Karpas-422 (cell line): ENCODE measurements at regions not wholly inside any gene's neighbourhood (a gene's known extent, or its start where the extent isn't known, plus 50 kb on each side); places are given as distances from the start of the nearest gene placed in this dataset.

Experiments used
- DNase-seq: peaks from one replicate; pipeline ENCODE4 v3.0.0-alpha.2; 2015
- H2AFZ ChIP-seq: fragments of 200-600 bp; sonication (generic); 2 replicates; pipeline ENCODE4 v1.6.1; 2014; ENCODE audit warnings: antibody characterized with exemption, low read length, mixed read lengths
- H3K27ac ChIP-seq: fragments of 200-600 bp; sonication (generic); 2 replicates; pipeline ENCODE4 v1.5.1; 2014; ENCODE audit warnings: mild to moderate bottlenecking, low read length, moderate library complexity
- H3K27me3 ChIP-seq: fragments of 200-600 bp; sonication (generic); 2 replicates; pipeline ENCODE4 v1.6.1; 2014; ENCODE audit warnings: low read length, mixed read lengths
- H3K36me3 ChIP-seq: fragments of 200-600 bp; sonication (generic); 2 replicates; pipeline ENCODE4 v1.6.1; 2014; ENCODE audit warnings: low read length, mixed read lengths; ENCODE audit not compliant: insufficient read depth
- H3K4me1 ChIP-seq: fragments of 200-600 bp; sonication (generic); 2 replicates; pipeline ENCODE4 v1.6.1; 2014; ENCODE audit warnings: mild to moderate bottlenecking, low read length, mixed read lengths
- H3K4me2 ChIP-seq: fragments of 200-600 bp; sonication (generic); 2 replicates; pipeline ENCODE4 v1.6.1; 2014; ENCODE audit warnings: low read length, low read depth, mild to moderate bottlenecking; ENCODE audit not compliant: poor library complexity, severe bottlenecking
- H3K4me3 ChIP-seq: fragments of 200-600 bp; sonication (generic); 2 replicates; pipeline ENCODE4 v1.5.1; 2014; ENCODE audit warnings: mild to moderate bottlenecking, antibody characterized with exemption, low read length, mixed read lengths
- H3K79me2 ChIP-seq: fragments of 200-600 bp; sonication (generic); 2 replicates; pipeline ENCODE4 v1.6.1; 2014; ENCODE audit warnings: mild to moderate bottlenecking, low read length, mixed read lengths
- H3K9ac ChIP-seq: fragments of 200-600 bp; sonication (generic); 2 replicates; pipeline ENCODE4 v1.6.0; 2014; ENCODE audit warnings: low read length
- H3K9me2 ChIP-seq: fragments of 200-600 bp; sonication (generic), shearing (Covaris generic); replicated peaks from 2 replicates; pipeline ENCODE4 v1.6.0; 2014; ENCODE audit warnings: mild to moderate bottlenecking, low read length, moderate library complexity; ENCODE audit not compliant: insufficient read depth
- H3K9me3 ChIP-seq: fragments of 300-700, 200-600 bp; sonication (generic); 2 replicates; pipeline ENCODE4 v1.6.1; 2014; ENCODE audit warnings: low read length, mixed read lengths
- H4K20me1 ChIP-seq: fragments of 200-600 bp; sonication (generic); 2 replicates; pipeline ENCODE4 v1.6.1; 2014; ENCODE audit warnings: mild to moderate bottlenecking, antibody characterized with exemption, low read length, low read depth; ENCODE audit not compliant: insufficient read depth

DNA sequence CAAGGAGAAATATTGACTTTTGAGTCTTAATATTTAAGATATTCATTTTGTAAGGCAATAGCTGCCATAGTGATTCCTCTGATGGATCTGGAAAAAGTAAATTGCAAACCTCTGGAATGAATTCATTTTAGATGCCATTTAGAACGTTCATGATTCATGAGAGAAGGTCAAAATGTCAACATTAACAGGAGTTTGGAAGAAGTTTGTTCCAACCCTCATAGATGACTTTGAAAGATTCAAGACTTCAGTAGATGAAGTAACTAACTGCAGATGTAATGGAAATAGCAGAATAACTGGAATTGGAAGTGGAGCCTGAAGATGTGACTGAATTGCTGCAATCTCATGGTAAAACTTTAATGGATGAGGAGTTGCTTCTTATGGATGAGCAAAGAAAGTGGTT is 100.9 kb upstream of the CCN2 start:
- Histone ChIP-seq H3K4me3 (no peak overlapping the region), H3K27me3 (no peaks in the 10 kb centered on the region), H3K36me3 (no peaks in the 10 kb centered on the region), H3K4me1 (no peaks in the 10 kb centered on the region), H3K9me3 (no peaks in the 10 kb centered on the region), H3K27ac (no peak overlapping the region), H3K79me2 (no peaks in the 10 kb centered on the region), H2AFZ (no peak overlapping the region), H3K9ac (no peak overlapping the region), H4K20me1 (no peaks in the 10 kb centered on the region), H3K9me2 (no peaks in the 10 kb centered on the region), H3K4me2 (no peak overlapping the region)
- DNase-seq: no peak

- no peak overlapping the region for H2AFZ ChIP-seq
- no peak for DNase-seq
- no peaks in the 10 kb centered on the region for H3K27me3 ChIP-seq
- H3K4me1 ChIP-seq: no peaks in the 10 kb centered on the region
- no peak overlapping the region for H3K4me2 ChIP-seq
- H3K9me3 ChIP-seq: no peaks in the 10 kb centered on the region
- no peak overlapping the region for H3K9ac ChIP-seq
- no peaks in the 10 kb centered on the region for H3K9me2 ChIP-seq
- no peaks in the 10 kb centered on the region for H3K36me3 ChIP-seq
- H4K20me1 ChIP-seq: no peaks in the 10 kb centered on the region
- H3K79me2 ChIP-seq: no peaks in the 10 kb centered on the region
- H3K27ac ChIP-seq: no peak overlapping the region
- H3K4me3 ChIP-seq: no peak overlapping the region
These were observed 94.7 kb upstream of the CCN2 start for GRCh38 chr6:132045877-132046276.

DNA sequence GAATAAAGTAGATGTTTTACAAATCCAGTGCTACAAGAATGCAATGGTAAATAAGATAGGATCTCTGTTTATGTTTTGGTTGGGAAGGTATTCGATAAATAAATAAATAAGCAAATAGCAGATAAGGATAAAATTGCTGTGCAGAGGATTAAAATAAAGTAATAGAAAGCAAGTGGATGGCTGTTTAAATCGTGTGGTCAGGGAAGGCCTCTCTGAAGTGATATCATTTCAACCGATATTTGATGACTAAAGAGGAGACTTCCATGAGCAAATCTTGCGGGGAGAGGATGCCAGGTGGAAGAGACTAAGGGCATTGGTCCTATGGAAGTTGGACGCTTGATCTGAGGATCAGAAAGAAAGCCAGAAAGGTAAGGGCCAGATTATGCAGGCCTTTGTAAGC is 92.0 kb upstream of the CCN2 start:
- Histone ChIP-seq H3K9me3 (no peaks in the 10 kb centered on the region), H3K27me3 (no peaks in the 10 kb centered on the region), H2AFZ (no peak overlapping the region), H4K20me1 (no peaks in the 10 kb centered on the region), H3K27ac (no peak overlapping the region), H3K4me2 (no peak overlapping the region), H3K36me3 (no peaks in the 10 kb centered on the region), H3K9ac (no peak overlapping the region), H3K79me2 (no peaks in the 10 kb centered on the region), H3K9me2 (no peaks in the 10 kb centered on the region), H3K4me1 (no peaks in the 10 kb centered on the region), H3K4me3 (no peak overlapping the region)
- no peak for DNase-seq

DNA sequence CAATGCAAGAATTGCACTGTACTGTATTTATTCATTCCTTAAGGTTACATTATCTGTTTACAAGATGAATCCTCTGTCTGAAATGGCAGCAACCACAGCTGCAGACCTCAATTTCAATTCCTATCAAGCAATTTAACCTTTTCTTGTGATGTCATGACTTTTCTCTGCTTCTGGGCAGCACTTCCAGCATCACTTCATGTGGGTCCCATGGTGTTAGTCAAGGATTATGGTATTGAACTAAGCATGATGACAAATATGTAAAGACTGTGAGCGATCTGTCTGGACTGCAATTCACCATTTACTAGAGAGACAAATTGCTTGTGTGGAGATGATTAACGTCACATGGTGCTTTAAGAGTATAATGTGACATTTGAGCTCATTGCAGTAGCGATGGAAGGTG is 90.5 kb upstream of the CCN2 start:
- Histone ChIP-seq H3K4me1 (no peaks in the 10 kb centered on the region), H4K20me1 (no peaks in the 10 kb centered on the region), H3K9me3 (no peaks in the 10 kb centered on the region), H2AFZ (no peak overlapping the region), H3K9me2 (no peaks in the 10 kb centered on the region), H3K4me3 (no peak overlapping the region), H3K79me2 (no peaks in the 10 kb centered on the region), H3K36me3 (no peaks in the 10 kb centered on the region), H3K27me3 (no peaks in the 10 kb centered on the region), H3K27ac (no peak overlapping the region), H3K4me2 (no peak overlapping the region), H3K9ac (no peak overlapping the region)
- DNase-seq: no peak

DNA sequence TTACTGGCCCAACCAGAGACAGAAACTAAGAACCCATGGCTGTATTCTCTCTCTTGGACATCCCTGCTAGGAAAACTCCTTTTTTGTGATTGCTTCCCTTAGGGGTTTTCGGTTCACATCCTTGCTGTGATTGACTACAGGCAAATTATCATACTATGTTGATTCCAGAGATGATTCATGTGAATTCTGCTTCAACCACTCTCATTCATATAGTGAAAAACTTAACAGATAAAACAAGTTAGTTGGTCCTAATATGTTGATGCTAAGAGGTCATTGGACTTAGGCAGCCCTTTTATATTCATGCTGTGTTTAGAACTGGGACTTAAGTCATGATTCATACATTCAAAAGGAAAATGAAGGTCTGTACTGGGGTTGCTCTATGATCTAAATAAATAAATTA is 76.9 kb upstream of the CCN2 start:
- no peaks in the 10 kb centered on the region for H4K20me1 ChIP-seq
- no peaks in the 10 kb centered on the region for H3K9me2 ChIP-seq
- H3K4me2 ChIP-seq: no peak overlapping the region
- H3K27ac ChIP-seq: no peak overlapping the region
- H3K4me3 ChIP-seq: no peak overlapping the region
- no peak overlapping the region for H2AFZ ChIP-seq
- H3K9ac ChIP-seq: no peak overlapping the region
- no peaks in the 10 kb centered on the region for H3K9me3 ChIP-seq
- H3K79me2 ChIP-seq: no peaks in the 10 kb centered on the region
- H3K27me3 ChIP-seq: 0 out of 2 replicates have a peak, but pooled peaks cover 3% of the 10 kb centered on the region
- DNase-seq: no peak
- H3K36me3 ChIP-seq: no peaks in the 10 kb centered on the region
- no peaks in the 10 kb centered on the region for H3K4me1 ChIP-seq

DNA sequence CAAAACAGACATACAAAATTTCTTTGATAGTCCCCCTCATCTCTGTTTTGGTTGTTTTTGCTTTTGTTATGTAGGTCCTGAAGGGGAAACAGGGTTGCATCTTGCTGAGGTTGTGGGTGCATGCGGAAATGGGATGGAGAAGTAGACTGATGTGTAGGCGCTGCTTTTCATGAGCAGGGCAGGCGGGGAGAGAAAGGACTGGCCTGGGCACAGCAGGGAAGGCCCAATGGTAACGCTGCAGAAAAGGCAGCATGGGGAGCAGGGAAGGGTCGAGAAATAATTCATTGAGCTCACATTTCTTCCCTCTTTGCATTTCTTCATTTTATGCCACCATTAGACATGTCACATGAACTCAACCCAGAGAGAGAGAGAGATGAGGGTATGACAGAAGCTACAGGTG is 74.3 kb upstream of the CCN2 start:
- no peaks in the 10 kb centered on the region for H3K4me1 ChIP-seq
- 0 out of 2 replicates have a peak, but pooled peaks cover 3% of the 10 kb centered on the region for H3K27me3 ChIP-seq
- no peak overlapping the region for H3K4me3 ChIP-seq
- no peak overlapping the region for H3K27ac ChIP-seq
- no peaks in the 10 kb centered on the region for H3K9me2 ChIP-seq
- DNase-seq: no peak
- no peaks in the 10 kb centered on the region for H4K20me1 ChIP-seq
- H3K79me2 ChIP-seq: no peaks in the 10 kb centered on the region
- H3K9me3 ChIP-seq: no peaks in the 10 kb centered on the region
- H2AFZ ChIP-seq: no peak overlapping the region
- H3K4me2 ChIP-seq: no peak overlapping the region
- no peak overlapping the region for H3K9ac ChIP-seq
- H3K36me3 ChIP-seq: no peaks in the 10 kb centered on the region

DNA sequence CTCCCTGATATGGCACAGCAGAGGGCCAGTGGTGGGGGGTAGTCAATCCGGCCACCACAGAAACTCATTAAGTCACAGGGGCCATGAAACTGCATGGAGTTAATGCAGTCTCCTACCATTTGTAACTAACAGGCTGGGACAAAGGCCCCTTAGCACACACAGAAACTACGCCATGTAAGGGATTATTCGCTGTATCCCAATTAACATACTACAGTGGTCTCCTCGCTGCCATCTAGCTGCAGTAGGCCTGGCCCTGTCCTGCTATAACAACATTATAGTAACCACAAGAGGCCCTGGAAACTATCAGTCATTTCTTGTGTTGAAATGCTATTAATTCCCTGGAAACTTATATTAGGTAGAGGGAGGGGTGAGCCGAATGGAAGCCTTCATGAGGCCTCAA is 72.3 kb upstream of the CCN2 start:
- Histone ChIP-seq H3K9me3 (no peaks in the 10 kb centered on the region), H3K79me2 (no peaks in the 10 kb centered on the region), H3K9ac (no peak overlapping the region), H2AFZ (no peak overlapping the region), H3K9me2 (no peaks in the 10 kb centered on the region), H3K27me3 (no peaks in the 10 kb centered on the region), H3K36me3 (no peaks in the 10 kb centered on the region), H3K4me1 (no peaks in the 10 kb centered on the region), H4K20me1 (no peaks in the 10 kb centered on the region), H3K27ac (no peak overlapping the region), H3K4me3 (no peak overlapping the region), H3K4me2 (no peak overlapping the region)
- DNase-seq: no peak

- Histone ChIP-seq H3K9ac (no peak overlapping the region), H2AFZ (no peak overlapping the region), H3K4me2 (no peak overlapping the region), H3K9me3 (no peaks in the 10 kb centered on the region), H4K20me1 (no peaks in the 10 kb centered on the region), H3K4me1 (no peaks in the 10 kb centered on the region), H3K36me3 (no peaks in the 10 kb centered on the region), H3K4me3 (no peak overlapping the region), H3K27ac (no peak overlapping the region), H3K9me2 (no peaks in the 10 kb centered on the region), H3K79me2 (no peaks in the 10 kb centered on the region), H3K27me3 (no peaks in the 10 kb centered on the region)
- no peak for DNase-seq
These were observed 70.6 kb upstream of the CCN2 start for GRCh38 chr6:132021552-132022375.
